Activated B cell treated with CpG ODN at 0.5 μM for 24 hours (primary cell): ENCODE measurements at regions not wholly inside any gene's neighbourhood (a gene's known extent, or its start where the extent isn't known, plus 50 kb on each side); places are given as distances from the start of the nearest gene placed in this dataset.

ENCODE experiments used
- ATAC-seq: fragments of 200-7000 bp; cut with Tn5 transposase; one replicate; pipeline ENCODE4 v1.10.0; 2021; ENCODE audit warnings: low read depth, mild to moderate bottlenecking, moderate library complexity
- CTCF ChIA-PET: fragments of 350-600 bp; sonication (Branson Sonifier 250); formaldehyde crosslinking; loops from one replicate; lab custom pipeline; 2021; ENCODE audit warnings: antibody characterized with exemption; lab: Charles Lee
- POLR2A ChIA-PET: fragments of 350-600 bp; sonication (Branson Sonifier 250); formaldehyde crosslinking; loops from one replicate; lab custom pipeline; 2021; ENCODE audit warnings: antibody characterized with exemption; lab: Charles Lee
- DNase-seq: peaks from one replicate; pipeline ENCODE4 v3.0.0; 2022
- H3K27ac Mint-ChIP-seq: one replicate; pipeline ENCODE4 v1.8.0; 2020; ENCODE audit warnings: mixed read lengths
- H3K27me3 Mint-ChIP-seq: one replicate; pipeline ENCODE4 v1.8.0; 2021; ENCODE audit warnings: mixed read lengths
- H3K36me3 Mint-ChIP-seq: one replicate; pipeline ENCODE4 v1.8.0; 2021; ENCODE audit warnings: low read depth, mixed read lengths
- H3K4me1 Mint-ChIP-seq: one replicate; pipeline ENCODE4 v1.8.0; 2021; ENCODE audit warnings: mixed read lengths
- H3K4me3 Mint-ChIP-seq: one replicate; pipeline ENCODE4 v1.8.0; 2020; ENCODE audit warnings: mild to moderate bottlenecking, mixed read lengths
- H3K9me3 Mint-ChIP-seq: one replicate; pipeline ENCODE4 v1.8.0; 2020; ENCODE audit warnings: mixed read lengths
- intact Hi-C: fragments of 100-400 bp; cut with micrococcal nuclease; formaldehyde crosslinking; loops from one replicate; pipeline ENCODE4 v1.15.1; 2024
- TF ChIP-seq, protein P1 (sequence below): fragments of 200-600 bp; IDR thresholded peaks from one replicate; pipeline ENCODE4 v1.8.0; 2022; ENCODE audit warnings: antibody characterized with exemption, mild to moderate bottlenecking

DNA sequence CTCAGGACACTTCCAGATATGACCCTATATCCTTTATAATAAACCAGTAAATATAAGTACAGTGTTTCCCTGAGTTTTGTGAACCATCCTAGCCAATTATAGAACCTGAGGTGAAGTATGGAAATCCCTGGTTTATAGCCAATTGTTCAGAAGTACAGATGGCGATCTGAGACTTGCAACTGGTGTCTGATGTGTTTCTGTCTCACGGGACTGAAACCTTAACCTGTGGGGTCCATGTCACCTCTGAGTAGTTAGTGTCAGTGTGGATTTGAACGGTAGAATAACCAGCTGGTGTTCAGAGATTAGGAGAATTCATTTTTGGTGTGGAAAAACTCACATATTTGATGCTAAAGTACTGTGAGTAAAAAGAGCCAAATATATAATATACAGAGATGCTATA is 606.6 kb downstream of the MAFB start:
- no peak overlapping the region for H3K4me3 Mint-ChIP-seq
- H3K4me1 Mint-ChIP-seq, result no peaks in the 10 kb centered on the region
- intact Hi-C loops, result no loop called here
- POLR2A ChIA-PET, result no interaction called here
- CTCF ChIA-PET, result no interaction called here
- ATAC-seq (no peak), DNase-seq (no peak)
- TF ChIP-seq, protein P1, sequence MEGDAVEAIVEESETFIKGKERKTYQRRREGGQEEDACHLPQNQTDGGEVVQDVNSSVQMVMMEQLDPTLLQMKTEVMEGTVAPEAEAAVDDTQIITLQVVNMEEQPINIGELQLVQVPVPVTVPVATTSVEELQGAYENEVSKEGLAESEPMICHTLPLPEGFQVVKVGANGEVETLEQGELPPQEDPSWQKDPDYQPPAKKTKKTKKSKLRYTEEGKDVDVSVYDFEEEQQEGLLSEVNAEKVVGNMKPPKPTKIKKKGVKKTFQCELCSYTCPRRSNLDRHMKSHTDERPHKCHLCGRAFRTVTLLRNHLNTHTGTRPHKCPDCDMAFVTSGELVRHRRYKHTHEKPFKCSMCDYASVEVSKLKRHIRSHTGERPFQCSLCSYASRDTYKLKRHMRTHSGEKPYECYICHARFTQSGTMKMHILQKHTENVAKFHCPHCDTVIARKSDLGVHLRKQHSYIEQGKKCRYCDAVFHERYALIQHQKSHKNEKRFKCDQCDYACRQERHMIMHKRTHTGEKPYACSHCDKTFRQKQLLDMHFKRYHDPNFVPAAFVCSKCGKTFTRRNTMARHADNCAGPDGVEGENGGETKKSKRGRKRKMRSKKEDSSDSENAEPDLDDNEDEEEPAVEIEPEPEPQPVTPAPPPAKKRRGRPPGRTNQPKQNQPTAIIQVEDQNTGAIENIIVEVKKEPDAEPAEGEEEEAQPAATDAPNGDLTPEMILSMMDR, result no peak
- no peak overlapping the region for H3K27ac Mint-ChIP-seq
- peaks cover 3% of the 10 kb centered on the region for H3K27me3 Mint-ChIP-seq
- H3K36me3 Mint-ChIP-seq, result no peaks in the 10 kb centered on the region
- H3K9me3 Mint-ChIP-seq, result peaks cover 2% of the 10 kb centered on the region

DNA sequence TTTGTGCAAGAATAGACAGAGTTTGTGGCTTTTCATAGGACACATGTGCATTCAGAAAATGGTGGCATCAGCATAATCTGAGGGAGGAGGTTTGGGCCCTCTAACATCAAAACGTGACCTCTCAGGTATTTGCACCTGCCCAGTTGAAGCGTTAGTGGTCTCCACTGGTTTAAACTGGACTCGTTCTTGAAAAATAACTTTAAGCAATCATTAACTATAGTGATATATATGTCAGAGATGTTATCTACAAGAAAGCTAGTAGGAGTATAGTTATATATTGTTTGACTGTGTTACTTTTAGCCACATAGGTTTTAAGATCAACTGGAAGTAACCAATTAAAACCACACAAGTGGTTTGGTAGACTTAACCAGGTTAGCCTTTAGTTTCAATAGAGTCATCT is 607.4 kb downstream of the MAFB start:
- no peak overlapping the region for H3K27ac Mint-ChIP-seq
- no peak overlapping the region for H3K4me3 Mint-ChIP-seq
- no peak for DNase-seq
- no peaks in the 10 kb centered on the region for H3K36me3 Mint-ChIP-seq
- peaks cover 3% of the 10 kb centered on the region for H3K9me3 Mint-ChIP-seq
- ChIA-PET CTCF (no interaction called here), POLR2A (no interaction called here)
- no peaks in the 10 kb centered on the region for H3K4me1 Mint-ChIP-seq
- no peak for ATAC-seq
- H3K27me3 Mint-ChIP-seq, result peaks cover 3% of the 10 kb centered on the region
- intact Hi-C loops, result no loop called here
- TF ChIP-seq, protein P1, result no peak

- Mint-ChIP-seq H3K27ac (no peak overlapping the region), H3K27me3 (peaks cover 3% of the 10 kb centered on the region), H3K4me3 (no peak overlapping the region), H3K9me3 (peaks cover 3% of the 10 kb centered on the region), H3K36me3 (no peaks in the 10 kb centered on the region), H3K4me1 (no peaks in the 10 kb centered on the region)
- CTCF ChIA-PET, result no interaction called here
- intact Hi-C loops, result no loop called here
- POLR2A ChIA-PET, result no interaction called here
- no peak for DNase-seq
- ATAC-seq, result no peak
- TF ChIP-seq, protein P1, result no peak
These were observed 608.9 kb downstream of the MAFB start for GRCh38 chr20:40080041-40080652.

- CTCF ChIA-PET, result no interaction called here
- Mint-ChIP-seq H3K27ac (no peak overlapping the region), H3K4me3 (no peak overlapping the region), H3K9me3 (peaks cover 3% of the 10 kb centered on the region), H3K27me3 (peaks cover 9% of the 10 kb centered on the region), H3K36me3 (no peaks in the 10 kb centered on the region), H3K4me1 (no peaks in the 10 kb centered on the region)
- POLR2A ChIA-PET, result no interaction called here
- TF ChIP-seq, protein P1, result no peak
- DNase-seq (no peak), ATAC-seq (no peak)
- intact Hi-C loops, result no loop called here
These were observed 615.4 kb downstream of the MAFB start for GRCh38 chr20:40073535-40074111.

GRCh38 chr20:40072907-40073306 is 616.1 kb downstream of the MAFB start:
- CTCF ChIA-PET, result no interaction called here
- peaks cover 9% of the 10 kb centered on the region for H3K27me3 Mint-ChIP-seq
- intact Hi-C loops, result no loop called here
- H3K27ac Mint-ChIP-seq, result no peak overlapping the region
- ATAC-seq, result no peak
- no peak for DNase-seq
- H3K4me3 Mint-ChIP-seq, result no peak overlapping the region
- POLR2A ChIA-PET, result no interaction called here
- no peaks in the 10 kb centered on the region for H3K36me3 Mint-ChIP-seq
- no peaks in the 10 kb centered on the region for H3K4me1 Mint-ChIP-seq
- TF ChIP-seq, protein P1, result no peak
- H3K9me3 Mint-ChIP-seq, result peaks cover 7% of the 10 kb centered on the region
